ENCODE measurements at regions not wholly inside any gene's neighbourhood (a gene's known extent, or its start where the extent isn't known, plus 50 kb on each side); places are given as distances from the start of the nearest gene placed in this dataset.

GRCh38 chr10:104556831-104557230, 84.3 kb upstream of the SORCS3 start (continued):
- TF ChIP-seq CHD7 (IDR thresholded peaks at IDR 0.05; ENCODE audit: insufficient replicate concordance, low read length) (no peak), BRCA1 (IDR thresholded peaks at IDR 0.05; ENCODE audit: low read depth, low read length) (no peak), BACH1 (IDR thresholded peaks at IDR 0.05; ENCODE audit: low read length) (no peak), TAF1 (IDR thresholded peaks at IDR 0.05; ENCODE audit: low read depth, low read length) (no peak), USF2 (IDR thresholded peaks at IDR 0.05; ENCODE audit: low read length) (no peak), ASH2L (IDR thresholded peaks at IDR 0.05; ENCODE audit: low read length) (no peak), POU5F1 (IDR thresholded peaks at IDR 0.05; ENCODE audit: low read depth, low read length) (no peak), TEAD4 (IDR thresholded peaks at IDR 0.05; ENCODE audit: low read depth, low read length) (no peak), TBP (IDR thresholded peaks at IDR 0.05; ENCODE audit: low read depth, low read length) (no peak), CHD1 (IDR thresholded peaks at IDR 0.05; ENCODE audit: low read depth, low read length) (no peak), HDAC6 (IDR thresholded peaks at IDR 0.05; ENCODE audit: low read depth, low read length) (no peak), SUZ12 (IDR thresholded peaks at IDR 0.05; ENCODE audit: low read length) (no peak)
